GM20431 (cell line): ENCODE measurements at regions not wholly inside any gene's neighbourhood (a gene's known extent, or its start where the extent isn't known, plus 50 kb on each side); places are given as distances from the start of the nearest gene placed in this dataset.
"Not testable (repeated sequence)": the region's sequence is repeated elsewhere in the genome, so short reads cannot be mapped to it uniquely, and the experiment has no call there.

Source experiments
- in situ Hi-C: fragments of 300-500 bp; cut with MseI, MboI; formaldehyde crosslinking; loops from one replicate; pipeline ENCODE4 v1.15.0; 2020; ENCODE audit warnings: low sequenced_read_pairs; ENCODE audit not compliant: unreplicated experiment

DNA sequence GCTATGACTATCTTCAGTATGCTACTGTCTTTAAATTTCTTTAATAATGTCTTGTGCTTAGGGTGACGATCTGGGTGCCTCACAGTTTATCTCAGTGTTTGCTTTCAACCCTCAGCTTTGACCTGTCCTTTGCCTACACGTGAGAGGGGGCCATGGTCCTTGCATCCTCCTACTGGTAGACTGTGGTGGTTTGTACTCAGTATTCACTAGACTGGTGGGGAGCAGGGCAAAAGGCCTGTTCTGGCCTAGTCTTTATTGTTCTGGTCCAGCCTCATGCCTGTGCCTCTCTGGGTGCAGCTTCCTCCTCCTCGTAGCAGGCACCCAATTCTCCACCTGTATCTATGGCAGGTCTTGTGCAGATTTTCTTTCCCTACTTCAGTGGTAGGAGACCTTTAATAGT, 354.9 kb downstream of the CD109 start:
- in situ Hi-C loops: no loop called here

DNA sequence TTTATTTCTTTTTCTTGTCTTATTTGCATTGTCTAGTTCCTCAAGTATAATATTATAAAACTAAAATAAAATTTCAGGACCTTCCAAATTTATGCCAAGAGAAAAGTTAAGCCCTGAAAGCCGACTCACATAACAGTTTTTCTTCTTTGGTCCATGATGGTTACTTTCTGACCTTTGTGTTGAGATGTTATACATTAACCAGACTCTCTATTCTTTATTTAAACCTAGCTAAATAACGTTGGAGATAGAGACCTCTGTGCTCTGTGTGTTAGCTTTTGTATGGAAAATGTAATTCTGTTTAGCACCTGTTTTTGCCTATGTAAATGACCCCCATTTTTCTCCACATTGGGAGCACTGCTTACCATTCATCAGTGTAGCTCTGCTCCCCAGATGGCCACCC, 352.4 kb downstream of the CD109 start:
- in situ Hi-C loops: no loop called here

DNA sequence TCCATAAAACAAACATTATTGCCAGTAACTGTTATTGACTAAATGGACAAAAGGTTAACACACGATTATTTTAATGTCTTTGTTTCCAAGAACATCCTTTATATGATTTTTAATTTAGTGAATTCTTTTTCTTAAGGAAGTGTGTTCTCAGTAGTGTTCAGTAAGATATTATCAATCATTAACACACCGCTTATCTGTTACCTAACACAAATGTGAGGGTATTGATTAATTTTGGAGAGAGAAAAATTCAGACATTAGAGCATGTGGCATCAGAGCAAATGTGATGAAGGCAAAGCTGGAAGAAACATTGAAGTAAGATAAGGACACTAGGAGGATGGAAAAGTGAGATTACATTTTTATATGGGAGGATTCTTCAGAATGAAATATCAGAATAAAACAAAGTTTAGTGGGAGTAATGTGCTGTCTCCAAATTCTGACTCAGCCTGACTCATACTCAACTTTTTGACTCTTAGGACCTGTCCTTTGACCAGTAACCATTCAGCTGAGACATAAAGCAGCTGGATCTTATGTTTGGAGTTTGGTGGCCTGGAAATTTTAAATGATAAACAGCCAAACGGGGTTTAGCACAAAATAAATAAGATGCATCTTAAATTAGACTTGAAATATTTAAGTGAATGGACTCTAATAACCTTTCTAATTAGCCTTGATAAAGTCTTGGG, 348.6 kb downstream of the CD109 start:
- in situ Hi-C loops: no loop called here

DNA sequence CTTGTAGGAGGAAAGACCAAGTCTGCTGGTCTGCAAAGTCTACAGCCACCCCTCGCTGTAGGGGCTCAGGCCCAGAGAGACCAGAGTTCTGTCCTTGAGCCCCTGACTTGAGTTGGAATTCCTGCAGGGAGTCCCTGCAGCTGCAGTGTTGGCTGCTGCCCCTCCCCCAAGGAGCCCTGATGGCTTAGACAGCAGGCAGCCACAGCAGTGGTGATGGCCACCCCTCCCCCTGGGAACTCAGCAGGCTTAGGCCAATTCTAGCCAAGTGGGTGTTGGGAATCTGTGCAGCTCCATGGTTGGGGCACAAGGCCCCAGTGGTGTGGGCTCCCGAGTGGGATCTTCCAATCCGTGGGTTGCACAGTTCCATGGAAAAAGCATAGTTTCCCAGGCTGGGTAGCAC, 345.4 kb downstream of the CD109 start:
- in situ Hi-C loops: no loop called here

DNA sequence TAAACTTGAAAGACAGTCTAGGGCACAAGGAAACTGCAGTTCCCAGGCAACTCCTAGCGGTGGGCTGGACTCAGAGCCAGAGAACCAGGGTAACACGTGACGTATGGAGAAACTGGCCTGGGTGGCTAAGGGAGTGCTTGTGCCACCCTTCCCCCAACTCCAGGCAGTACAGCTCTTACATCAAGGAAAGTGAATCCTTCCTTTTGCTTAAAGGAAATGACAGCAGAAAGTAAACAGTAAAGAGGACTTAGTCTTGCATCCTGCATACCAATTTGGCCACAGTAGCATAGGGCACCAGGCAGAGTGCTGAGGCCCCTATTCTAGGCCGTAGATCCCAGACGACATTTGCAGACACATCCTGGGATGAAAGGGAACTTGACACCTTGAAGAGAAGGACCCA, 322.8 kb downstream of the CD109 start:
- in situ Hi-C loops: no loop called here

DNA sequence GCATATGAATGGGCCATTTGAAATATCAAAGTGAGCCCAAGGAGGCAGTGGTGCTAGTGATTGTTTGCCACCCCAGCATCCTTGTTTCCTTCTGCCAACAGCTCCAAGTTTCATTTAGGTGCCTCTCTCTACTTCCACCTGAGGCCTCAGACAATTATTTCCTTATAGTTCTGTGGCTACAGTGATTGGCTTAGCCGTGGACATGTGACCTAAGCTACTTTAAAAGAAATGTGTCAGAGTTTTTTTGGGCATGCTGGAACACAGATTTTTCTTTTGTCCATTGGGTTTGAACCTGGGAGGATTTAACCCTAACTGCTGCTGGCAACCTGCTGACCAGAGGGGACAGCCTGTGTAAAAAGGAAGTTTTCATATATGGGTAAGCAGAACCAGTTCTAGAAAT, 319.4 kb downstream of the CD109 start:
- in situ Hi-C loops: no loop called here

DNA sequence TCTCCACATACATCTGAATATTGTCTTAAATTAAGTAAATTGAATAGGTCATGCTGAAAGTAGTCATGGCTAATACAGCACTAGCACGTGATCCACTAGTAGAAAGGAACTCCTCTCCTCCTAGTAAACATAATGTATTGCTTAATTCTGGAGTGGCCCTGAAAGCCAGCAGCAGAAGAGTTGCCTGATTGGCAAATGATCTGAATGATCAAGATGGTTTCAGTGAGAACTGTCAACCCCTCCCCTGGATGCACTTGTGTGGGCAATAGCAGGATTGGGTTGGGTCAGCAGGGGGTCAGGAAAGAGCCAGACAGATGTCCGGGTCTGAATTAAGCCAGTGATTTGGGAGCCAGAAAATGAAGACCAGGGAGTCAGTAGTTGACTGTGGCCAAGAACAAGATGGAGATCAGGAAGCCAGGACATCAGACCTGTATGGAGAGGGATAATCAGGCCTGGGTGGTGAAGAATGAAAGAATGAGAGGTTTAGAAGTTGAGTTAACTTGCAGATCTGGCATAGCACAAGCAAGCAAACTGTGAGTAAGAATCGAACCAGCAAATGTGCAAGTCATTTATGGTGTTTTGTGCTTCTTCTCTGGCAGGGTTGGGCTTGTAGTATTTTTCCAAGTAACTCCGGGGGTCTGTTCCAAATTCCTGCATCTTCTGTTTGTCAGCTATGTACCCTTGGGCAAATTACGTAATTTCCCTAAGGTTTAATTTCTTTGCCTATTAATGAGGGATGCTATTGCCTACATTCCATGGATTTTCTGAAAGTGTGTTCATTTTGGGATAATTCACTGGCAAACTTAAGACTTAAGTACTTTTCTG, 304.9 kb downstream of the CD109 start:
- in situ Hi-C loops: no loop called here

DNA sequence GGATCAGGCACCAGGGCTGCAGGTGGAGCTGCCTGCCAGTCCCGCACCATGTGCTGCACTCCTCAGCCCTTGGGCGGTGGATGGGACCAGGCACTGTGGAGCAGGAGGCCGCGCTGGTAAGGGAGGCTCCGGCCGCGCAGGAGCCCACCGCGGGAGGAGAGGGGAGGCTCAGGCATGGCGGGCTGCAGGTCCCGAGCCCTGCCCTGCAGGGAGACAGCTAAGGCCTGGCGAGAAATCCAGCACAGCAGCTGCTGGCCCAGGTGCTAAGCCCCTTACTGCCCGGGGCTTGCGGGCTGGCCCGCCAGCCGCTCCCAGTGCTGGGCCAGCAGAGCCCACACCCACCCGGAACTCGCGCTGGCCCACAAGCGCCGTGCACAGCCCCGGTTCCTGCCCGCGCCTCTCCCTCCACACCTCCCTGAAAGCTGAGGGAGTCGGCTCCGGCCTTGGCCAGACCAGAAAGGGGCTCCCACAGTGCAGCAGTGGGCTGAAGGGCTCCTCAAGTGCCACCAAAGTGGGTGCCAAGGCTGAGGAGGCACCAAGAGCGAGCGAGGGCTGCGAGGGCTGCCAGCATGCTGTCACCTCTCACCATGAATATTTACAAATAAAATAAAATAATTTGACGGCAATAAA, 294.7 kb downstream of the CD109 start:
- in situ Hi-C loops: not testable (repeated sequence)

DNA sequence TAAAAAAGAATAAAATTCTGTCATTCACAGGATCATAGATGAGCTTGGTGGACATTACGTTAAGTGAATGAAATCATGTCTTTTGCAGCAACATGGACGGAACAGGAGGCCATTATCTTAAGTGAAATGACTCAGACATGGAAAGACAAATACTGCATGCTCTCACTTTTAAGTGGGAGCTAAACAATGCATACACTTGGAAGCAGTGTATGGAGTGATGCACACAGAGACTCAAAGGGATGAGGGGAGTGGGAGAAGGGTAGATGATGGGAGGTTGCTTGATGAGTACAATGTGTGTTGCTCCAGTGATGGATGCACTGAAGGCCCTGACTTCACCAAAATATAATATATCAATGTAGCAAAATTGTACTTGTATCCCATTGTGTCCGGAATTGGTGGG, 293.4 kb downstream of the CD109 start:
- in situ Hi-C loops: no loop called here

DNA sequence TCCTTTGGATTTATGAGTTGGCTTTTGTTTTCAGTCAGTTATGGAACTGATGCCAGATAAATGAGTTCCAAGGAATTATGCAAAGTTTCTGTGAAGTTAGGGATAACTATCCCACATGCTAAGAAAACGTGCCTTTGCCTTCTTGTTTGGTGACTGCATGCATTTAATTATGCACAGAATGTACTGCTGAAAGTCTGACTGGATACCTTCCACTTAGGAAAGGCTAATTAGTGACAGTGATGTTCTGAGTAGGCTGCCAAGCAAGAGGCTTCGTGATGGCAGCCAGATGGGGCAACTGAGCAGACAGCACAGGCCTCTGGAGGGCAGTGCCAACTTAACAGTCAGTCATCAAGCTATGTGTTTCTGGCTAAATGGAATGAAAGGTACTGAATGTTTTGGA, 289.9 kb downstream of the CD109 start:
- in situ Hi-C loops: no loop called here

DNA sequence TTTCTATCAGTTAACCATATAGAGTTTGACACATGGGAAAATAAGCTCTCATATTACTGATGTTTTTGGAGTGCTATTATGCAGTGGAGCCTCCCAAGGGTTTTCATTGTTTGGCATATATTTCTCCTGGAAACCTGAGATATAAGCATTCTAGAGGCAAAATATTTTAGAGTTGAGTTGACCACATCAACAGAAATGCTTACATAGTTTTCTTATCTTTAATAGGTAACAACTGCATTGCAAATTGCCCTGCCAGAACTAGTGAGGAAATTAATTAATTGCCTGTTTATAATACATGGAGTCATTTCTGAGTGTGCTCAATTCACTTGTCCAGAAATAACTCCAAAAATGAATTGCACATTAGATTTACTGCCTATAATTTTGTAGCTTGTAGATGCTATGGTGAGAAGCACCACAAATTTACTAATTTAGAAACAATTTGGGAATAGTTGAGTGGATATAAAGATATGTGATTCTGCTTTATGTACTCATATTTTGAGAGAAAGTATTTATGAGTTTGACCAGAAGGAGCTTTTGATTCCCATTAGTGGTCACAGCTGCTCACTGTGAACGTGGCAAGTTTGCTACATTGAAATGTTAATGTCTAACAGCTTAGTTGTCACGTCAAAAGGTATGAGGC, 288.7 kb downstream of the CD109 start:
- in situ Hi-C loops: no loop called here

DNA sequence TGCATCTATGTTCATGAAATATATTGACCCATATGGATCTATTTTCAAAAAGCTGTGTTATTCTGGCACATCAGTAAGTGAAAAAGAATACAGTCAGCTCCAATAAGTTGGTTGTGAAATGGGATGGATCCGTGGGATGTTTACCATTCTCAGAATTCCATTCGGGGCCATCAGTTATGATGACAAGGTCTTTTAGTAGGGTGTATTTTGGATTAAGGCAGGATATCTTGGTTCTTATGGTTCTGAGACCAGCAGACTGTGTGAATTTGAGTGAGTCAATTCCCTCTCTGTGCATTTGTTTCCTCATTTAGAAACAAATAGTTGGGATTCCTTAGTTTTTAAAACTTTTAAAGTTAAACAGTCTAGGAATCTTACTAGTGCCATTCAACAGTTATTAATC, 287.4 kb downstream of the CD109 start:
- in situ Hi-C loops: no loop called here

DNA sequence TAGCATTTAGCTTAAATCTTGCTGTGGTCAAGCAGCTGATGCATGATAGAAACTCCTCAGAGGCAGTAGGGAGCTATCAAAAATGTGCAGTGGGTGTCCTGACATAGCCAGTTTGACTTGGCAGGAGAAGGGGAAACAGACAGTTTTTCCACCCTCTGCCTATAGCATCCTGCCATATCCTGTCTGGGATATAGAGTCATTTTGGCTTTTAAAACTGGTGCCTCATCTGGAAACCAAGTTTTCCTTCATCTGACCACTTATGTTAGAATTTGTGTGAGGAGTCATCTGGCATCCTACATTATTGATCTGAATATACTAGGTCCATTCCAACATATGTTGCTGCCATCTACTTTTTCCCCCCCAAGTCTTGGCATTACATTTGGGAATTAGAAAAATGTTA, 284.1 kb downstream of the CD109 start:
- in situ Hi-C loops: no loop called here

DNA sequence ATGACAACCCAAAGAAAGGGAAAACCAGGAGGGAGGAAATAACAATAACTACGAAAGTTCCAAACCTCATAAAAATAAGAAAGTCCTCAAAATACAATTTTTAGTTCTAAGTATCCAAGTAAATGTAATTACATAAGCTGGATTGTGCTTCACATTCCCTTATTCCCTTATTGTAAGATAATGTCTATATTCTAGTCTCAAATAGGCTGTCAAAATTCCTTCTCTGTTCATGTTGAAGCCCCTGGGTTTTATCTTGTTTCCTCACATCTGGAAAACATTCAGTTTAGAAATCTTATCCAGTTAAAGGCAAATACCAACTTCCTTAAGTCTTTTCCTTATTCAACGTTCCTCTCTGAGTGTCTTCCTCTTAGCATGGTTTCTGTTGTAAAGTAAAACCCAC, 282.3 kb downstream of the CD109 start:
- in situ Hi-C loops: no loop called here

DNA sequence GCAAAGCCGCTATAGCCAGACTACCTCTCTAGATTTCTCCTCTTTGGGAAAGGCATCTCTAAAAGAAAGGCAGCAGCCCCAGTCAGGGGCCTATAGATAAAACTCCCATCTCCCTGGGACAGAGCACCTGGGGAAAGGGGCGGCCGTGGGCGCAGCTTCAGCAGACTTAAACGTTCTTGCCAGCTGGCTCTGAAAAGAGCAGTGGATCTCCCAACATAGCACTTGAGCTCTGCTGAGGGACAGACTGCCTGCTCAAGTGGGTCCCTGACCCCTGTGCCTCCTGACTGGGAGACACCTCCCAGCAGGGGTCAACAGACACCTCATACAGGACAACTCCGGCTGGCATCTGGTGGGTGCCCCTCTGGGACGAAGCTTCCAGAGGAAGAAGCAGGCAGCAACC, 276.5 kb downstream of the CD109 start:
- in situ Hi-C loops: loop anchor here (25.0 kb wide), 1 partner anchor 235 kb away; no protein-coding TSS in a partner anchor

DNA sequence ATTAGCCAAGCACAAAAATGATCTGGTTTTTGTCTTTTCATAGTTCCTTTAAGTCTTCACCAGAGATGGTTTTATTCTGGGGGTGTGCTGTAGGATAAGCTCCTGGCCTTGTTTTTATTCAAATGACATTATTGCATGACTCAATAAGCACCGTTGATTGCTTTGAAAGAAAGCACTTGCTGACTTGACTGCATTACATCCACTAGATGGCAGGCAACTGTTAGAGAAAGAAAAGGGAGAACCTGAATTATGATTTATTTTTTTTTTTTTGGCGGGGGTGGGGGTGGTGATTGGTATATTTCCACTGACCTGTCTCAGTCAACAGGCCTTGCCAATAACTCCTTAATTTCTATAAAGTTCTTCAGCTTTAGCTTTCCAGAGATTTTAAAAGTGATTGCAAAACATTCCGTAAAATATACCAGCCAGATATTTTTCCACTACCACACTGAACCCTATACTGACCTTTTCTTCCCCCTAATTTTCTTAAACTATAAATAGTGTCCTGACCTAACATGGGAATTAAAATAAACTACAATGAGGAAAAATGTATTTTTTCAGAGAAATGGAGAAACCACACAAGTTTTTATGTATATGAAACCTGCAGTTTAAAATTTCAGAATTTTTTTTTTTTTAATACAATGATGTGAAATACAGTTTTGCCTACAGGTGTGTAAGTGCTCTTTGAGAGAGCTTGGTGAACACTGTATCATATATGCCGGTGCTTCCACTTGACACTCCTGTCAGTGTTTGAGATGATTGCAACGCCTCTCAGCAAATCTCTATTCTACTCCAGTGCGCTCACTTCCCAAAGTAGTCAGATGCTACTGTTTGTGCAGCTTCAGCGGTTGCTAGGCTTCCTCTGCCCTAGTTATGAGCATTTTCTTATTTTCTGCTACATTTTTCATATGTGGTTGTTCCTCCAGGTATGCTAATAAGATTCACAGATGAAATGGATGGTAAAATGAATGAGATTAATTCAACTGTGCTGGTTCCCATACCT, 274.3 kb downstream of the CD109 start:
- in situ Hi-C loops: loop anchor here (25.0 kb wide), 1 partner anchor 233 kb away; no protein-coding TSS in a partner anchor

DNA sequence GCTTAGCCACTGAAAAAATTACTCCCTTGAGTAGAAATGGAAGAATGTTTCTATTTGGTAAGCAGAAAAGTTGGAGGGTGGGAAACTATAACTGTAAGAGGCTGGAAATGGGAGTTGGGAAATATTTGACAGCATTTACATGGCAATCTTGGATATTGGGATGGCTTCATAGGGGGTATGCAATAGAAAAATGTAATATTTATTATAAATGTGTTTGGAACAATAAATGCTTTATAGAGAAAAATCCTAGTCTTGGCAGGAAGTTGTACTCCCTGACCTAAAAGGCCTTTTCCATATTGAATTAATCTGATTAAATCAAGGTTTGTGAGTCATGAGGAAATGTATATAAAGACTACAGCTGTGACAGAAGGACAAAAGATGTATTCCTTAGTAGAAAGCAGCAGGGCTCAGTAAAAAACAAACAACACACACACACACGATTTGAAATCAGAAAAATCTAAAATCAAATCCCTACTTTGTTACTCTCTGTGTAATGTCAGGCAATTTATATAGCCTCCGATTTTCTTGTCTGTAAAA, 272.3 kb downstream of the CD109 start:
- in situ Hi-C loops: loop anchor here (25.0 kb wide), 1 partner anchor 231 kb away; no protein-coding TSS in a partner anchor

DNA sequence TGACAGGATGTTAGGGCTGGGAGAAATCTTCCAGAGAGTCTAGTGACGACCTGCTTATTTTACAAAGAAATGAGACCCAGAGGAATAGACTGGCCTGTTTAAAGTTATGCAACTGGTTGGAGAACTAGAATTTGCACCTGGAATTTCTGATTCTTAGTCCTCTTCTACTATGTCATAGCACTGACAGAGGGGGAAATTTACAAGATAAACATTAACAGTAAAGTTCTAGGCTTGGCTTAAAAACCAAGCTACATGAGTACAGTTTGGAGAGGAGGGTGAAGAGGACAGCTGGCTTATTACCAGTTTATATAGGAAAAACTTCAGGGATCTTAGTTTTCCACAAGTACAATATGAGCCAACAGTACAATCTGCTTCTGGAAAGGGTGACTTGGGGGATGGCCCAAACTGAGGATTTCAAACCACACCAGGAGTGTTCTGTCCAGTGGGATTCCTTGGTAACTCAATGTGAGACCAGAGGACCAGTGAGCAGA, 269.6 kb downstream of the CD109 start:
- in situ Hi-C loops: loop anchor here (25.0 kb wide), 1 partner anchor 228 kb away; no protein-coding TSS in a partner anchor
